GM20431 (cell line): ENCODE measurements at regions not wholly inside any gene's neighbourhood (a gene's known extent, or its start where the extent isn't known, plus 50 kb on each side); places are given as distances from the start of the nearest gene placed in this dataset.

Experiments used
- in situ Hi-C: fragments of 300-500 bp; cut with MseI, MboI; formaldehyde crosslinking; loops from one replicate; pipeline ENCODE4 v1.15.0; 2020; ENCODE audit warnings: low sequenced_read_pairs; ENCODE audit not compliant: unreplicated experiment

DNA sequence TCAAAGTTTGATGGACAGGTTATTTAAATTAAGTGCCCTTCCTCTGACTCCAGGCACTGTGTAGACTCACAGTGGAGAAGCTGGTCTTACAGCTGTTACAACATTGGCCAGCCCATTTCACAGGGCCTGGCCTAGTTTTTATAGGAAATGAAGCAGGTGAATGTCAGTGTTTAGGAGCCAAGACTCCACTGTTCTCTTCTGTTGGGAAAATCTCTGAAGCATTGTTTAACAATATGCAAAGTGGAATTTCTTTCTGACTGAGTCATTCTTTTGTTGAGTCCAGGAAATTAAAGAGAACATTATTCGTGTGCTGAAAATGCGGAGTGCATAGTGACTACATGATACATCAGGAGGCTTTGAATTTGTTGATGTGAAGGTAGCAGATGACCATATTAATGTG, 64.7 kb downstream of the ARRDC4 start:
- in situ Hi-C loops: no loop called here

DNA sequence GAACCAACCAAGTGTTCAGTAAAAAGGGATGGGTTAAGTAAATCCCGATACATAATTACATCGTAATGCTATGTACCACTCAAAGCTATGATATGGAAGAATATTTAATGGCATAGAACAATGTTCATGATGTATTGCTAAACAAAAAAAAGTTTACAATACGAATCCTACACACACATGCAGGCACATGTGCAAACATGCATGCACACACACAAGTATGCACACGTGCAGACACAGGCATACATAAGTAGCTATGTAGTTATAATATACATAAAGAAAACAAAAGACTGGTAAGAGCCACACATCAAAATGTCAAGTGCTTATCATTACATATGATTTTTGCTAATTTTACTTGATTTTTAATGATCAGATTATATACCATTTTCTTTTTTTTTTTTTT, 74.2 kb downstream of the ARRDC4 start:
- in situ Hi-C loops: no loop called here

DNA sequence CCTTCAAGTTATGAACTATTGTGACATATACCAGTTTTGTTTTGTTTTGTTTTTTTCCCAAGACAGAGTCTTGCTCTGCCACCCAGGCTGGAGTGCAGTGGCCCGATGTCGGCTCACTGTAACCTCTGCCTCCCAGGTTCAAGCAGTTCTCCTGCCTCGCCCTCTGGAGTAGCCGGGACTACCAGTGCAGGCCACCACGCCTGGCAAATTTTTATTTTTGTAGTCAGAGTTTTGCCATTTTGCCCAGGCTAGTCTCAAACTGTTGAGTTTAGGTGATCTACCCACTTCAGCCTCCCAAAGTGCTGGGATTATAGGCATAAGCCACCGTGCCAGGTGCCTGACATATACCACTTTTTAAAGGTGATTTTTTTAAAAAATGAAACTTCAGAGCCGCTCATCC, 74.6 kb downstream of the ARRDC4 start:
- in situ Hi-C loops: no loop called here

DNA sequence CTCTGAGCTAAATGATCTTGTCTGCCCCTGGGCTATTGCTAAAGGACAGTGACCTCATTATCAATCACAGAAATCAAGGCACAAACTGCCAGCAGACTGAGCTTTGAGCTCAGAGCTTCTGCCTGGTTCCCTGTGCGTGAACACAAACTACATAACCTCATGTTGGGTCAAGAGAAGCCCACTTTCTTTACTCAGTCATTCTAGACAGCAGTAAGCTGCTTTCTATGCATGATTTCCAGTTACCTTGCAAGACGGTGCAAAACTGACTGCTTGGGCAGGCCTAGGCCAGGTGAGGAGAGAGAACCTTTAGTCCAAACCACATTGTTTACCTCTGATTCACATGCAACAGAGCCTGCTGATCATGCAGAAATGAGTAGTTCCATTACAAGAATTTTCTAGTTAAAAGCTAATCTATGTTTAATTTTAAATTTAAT, 75.1 kb downstream of the ARRDC4 start:
- in situ Hi-C loops: no loop called here

DNA sequence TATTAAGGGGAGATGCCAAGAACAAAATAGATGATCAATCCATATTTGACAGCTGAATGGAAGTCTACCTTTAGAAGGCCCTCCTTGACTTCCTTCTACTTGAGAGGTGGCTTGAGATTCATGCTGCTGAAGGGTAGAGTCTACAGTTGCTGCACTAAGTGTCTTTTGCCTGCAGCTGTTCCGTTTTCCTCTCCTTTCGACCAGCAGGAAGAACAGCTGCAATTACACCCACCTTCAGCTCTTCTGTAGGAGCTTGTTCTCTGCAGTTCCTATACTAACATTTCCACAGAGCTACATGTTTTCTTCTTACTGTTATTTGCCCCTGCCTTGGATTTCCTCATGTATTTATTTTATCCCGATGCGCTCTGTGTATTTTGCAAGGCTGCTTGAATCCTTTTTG, 79.1 kb downstream of the ARRDC4 start:
- in situ Hi-C loops: no loop called here

DNA sequence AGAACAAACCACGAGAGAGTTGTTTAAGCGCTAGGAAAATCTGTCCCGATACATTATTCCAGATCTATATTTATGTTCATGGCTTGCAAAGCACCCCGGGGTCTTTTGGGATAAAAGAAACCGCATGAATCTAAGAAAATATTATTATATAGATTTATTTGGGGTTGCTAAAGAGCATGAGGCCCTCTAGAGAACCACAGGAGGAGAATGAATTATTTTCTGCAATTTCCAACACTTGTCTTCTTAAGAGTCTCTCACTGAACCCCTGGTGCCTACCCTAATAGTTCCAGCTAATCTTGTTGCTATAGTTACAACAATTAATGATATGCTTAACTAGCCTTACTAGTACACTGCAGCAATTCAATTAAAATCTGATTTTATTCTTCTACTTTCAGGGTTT, 79.6 kb downstream of the ARRDC4 start:
- in situ Hi-C loops: no loop called here

DNA sequence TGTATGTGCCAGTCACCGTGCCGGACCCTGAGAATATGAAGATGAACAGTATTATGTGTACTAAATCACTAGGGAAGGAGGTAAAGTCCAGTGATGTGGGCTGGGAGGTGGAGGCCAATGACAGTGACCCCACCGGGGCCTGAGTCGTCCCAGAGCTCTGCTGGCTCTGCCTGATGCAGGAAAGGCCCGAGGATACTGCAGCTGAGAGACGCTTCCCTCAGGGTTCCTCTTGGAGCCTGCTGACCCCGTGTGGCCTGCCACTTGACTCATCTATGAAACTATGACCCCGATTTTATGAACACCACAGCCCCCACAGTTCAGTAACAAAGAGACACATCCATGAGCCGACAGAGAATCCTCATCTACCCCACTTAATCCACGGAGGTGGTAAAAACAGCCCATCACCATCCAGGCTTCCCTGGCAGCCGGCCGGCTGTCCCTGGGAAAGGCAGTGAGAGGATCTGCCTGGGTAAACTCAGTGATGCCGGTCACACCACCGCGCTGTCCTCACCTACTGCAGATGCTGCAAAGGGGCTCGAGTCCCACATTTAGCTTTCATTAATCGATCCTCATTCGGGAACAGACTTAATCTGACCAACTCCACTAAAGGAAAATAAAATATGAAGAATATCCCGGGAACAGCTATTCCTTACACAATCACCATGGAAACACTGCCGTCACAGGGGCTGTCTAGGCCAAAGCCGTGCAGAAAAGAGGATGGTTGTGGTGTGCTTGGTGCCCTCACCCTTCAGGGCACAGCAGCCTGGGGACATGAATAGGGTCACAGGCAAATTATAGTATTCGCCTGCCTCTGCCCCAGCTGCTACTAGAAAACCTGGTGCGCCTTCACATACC, 82.9 kb downstream of the ARRDC4 start:
- in situ Hi-C loops: no loop called here

DNA sequence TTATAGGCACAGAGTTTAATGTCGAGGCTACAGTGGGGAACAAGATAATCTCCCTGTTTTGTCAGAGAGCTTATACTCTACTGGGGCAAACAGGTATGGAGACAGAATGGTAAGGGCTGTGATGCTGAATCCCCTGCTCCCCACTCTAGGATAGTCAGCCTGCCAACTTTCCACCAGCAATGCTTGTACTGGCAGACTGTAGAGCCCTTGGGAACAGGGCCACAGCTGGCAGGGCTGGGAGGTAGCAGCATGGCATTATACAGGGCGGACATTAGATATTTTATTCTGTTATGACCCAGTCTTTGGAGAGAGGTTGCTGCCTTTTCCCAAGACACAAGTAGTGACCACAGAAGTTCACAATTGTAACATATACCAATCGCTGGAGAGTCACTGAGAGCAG, 91.2 kb downstream of the ARRDC4 start:
- in situ Hi-C loops: no loop called here

DNA sequence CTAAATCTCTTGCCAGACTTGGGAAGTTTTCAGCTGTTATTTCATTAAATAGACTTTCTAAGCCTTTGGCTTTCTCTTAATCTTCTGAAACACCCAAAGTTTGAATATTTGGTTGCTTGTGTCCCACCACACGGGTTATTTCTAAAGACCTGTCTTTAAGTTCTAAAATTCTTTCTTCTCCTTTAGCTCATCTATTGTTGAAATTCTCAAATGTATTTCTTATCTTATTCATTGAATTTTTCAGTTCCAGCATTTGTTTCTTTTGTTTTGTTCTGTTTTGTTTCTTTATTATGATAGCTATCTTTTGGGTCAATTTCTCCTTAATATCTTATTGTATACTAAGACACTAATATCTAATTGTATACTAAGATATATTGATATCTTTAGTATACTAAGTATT, 97.0 kb downstream of the ARRDC4 start:
- in situ Hi-C loops: no loop called here

DNA sequence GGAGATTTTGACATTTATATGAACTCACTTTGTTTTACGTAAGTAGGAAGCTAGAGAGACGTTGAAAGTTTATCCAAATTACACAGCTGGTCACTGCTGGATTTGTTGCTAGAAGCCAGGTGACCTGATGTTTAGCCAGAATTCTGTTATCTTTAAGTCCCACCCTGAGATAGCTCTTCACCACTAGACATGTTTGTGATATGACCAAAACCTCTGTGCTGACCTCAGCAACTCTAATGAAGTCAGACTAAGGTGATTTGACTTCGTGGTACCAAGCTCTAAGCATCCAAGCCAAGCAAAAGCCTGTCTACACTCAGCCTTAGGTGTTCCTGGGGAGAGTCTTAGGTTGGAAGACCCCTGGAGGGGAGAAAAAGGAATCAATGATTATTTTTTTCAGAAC, 102.4 kb downstream of the ARRDC4 start:
- in situ Hi-C loops: no loop called here

DNA sequence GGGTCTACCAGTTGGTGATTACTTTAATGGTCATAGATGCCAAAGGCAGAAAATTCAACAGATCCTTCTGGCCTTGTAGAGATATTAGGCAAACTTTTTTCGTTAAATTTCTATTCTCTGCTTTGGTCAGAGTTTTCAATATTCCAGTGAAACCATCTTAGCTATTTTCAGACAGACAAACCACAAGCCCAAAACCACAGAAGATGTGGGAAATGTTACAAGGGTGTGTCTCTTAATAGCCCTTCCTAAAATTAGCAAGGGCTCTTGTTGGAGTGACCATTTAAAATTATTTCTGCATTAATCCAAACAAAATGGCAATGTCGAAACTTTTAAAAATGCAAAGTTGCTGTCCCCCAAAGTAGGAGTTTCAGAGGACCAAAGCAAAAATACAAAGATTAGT, 102.8 kb downstream of the ARRDC4 start:
- in situ Hi-C loops: no loop called here

DNA sequence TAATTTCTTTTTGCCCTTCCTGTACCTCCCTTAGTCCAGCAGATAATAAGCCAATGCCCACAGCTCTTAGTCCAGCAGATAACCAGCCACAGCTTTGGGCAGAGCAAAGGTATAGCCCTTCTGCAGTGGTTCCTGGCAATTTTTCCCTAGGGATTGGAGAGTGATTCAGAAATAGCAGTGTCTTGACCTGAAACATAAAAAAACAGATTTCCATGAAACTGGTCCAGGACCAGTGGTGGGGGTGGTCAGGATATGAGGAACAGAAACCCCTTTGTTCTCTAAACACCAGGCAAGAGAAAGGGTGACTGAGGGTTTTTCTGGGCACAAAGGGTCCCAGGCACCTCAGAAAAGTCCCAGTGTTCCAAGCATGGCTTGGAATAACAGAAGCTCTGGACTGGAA, 103.4 kb downstream of the ARRDC4 start:
- in situ Hi-C loops: no loop called here

DNA sequence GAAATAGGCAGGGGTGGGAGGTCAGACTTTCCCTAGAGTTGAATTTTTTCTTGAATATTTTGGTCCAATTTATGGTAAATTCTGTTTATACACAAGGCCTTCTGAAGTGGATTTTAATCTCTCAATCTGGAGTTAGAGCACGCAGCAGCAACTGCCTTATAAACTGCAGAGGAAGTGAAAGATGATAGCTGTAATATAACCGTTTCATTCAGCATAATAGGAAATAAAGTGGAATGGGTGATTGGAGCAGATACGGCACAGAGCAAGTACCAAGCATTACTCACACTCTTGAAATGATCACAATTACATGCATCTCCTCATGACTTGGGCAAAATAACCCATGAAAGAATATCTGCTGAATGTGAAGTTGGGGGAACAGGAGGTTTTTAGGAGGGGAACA, 106.8 kb downstream of the ARRDC4 start:
- in situ Hi-C loops: no loop called here

DNA sequence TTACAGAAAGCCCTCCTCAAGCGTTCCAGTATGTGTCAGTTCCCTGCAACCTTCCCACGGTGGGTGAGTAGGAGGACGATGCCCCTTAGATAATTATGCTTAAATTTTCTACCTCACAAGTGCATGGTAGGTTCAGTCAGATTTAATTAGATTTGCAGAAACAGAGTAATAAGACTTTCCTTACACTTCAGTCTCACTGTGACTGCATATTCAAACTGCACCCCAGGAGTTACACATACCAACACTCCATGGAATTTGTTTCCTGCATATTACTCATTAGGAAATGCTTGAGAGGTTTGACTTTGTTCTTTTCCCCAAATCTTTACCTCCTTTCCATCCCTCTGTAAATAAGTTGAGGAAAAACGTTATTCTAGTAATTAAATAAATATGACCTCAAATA, 108.8 kb downstream of the ARRDC4 start:
- in situ Hi-C loops: no loop called here

DNA sequence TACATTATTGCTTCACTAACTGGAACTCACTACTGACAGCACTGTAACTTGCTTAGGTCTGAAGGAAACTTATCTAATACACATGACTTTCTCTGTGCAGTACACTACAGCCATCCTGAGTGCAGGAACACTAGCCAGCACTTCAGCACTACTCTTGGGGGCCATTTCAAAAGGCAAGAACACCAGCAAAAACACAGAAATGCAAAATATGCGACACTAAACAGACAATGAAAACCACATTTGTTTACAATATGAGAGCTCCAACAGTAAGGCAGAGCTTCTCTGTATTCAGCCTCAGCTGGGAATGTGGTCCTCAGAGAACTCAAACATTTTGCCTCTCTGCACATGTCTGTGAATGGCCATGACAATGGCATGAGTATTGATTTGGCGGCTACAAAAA, 109.6 kb downstream of the ARRDC4 start:
- in situ Hi-C loops: no loop called here

DNA sequence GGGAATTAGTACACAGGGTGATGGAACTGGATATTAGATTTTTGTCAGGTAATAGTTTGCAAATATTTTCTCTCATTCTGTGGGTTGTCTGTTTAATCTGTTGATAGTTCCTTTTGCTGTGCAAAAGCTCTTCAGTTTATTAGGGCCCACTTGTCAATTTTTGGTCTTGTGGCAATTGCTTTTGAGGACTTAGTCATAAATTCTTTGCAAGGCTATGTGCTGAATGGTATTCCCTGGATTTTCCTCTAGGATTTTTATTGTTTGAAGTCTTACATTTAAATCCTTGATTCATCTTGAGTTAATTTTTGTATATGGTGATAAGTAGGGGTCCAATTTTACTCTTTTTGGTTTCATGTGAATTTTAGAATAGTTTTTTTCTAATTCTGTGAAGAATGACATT, 111.3 kb downstream of the ARRDC4 start:
- in situ Hi-C loops: no loop called here

DNA sequence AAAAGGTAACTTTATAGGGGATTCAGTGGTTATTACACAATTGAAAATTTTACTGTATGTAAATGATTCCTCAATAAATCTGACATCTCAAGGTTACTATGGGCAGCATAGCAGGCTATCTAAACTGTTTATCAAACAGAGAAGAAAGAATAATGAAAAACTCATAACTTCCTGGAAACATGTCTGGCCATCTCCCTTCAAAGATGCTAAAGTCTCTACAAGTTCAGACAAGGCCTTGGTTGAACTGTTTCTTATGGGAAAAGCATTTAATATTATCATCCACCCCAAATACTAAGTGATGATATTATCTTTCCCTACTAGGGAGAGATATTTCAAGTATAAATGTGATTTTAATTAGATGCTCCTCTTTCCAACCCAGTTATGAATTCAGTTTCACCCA, 114.9 kb downstream of the ARRDC4 start:
- in situ Hi-C loops: no loop called here

DNA sequence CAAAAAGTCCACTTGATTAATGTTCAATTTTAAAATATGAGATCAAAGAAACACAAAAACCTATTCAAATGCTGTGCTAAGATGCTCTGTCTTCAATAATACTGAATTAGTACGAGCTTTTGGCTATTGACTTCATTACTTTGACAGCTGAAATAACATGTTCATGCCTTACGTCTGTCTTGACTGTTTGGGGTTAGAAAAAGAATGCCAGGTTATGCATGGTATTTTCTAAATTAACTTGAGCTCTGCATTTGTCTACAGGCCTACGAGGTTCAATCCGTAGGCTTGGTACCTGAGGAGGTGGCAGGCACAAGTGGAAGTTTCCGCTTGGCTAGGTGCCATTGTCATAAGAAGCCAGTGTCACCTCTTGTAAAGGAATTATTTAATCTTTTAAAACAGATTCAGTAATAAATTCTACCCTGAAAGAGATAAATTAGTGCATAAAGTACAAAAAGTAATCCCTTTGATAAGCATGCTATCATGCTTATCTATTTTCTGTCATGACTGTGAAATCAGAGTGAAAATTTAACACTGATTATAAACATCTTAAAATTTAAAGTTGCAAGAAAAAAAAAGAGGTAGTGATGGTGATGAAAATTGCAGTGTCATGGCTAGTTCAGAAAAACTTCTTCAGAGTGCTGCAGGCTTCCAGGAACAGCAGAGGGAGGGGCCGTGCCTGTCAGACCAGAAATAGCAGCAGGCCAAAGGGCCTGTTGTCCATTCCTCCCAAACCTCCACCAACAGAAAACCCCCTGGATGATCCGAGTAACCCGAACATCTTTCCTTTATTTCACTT, 115.7 kb downstream of the ARRDC4 start:
- in situ Hi-C loops: no loop called here

DNA sequence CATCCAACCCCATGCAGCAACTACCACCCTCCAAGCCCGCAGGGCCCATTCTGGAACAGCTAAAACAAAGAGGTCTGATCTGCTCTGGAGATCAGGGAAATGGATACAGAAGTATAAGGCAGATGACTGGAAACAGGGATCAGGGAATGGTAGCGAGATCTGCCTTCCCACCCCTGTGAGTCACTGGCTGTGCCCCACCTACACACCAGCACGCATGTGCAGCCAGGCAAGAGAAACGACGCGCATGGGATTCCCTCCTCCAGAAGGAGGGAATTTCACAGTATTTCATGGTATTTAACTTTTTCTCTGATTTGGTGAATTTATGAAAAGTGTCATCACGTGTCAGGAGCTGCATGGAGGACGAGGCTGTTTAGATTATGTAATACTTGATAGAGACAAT, 116.7 kb downstream of the ARRDC4 start:
- in situ Hi-C loops: no loop called here

DNA sequence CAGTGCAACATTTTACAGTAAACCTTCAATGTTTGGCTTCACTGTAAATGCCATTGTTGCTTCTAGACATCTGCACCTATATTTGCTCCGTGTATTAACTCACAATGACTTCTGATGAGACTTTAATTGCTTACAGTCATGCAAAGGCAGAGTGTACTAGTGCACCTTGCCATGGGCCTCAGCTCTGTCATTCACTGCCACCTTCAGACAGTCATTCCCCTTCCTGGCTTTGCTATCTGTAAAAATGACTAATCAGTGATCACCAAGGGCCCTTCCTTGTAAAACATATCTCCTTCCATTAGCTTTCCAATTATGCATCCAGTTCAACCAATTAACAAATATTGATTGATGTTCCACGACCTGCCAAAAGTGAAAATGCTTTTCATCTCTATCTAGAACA, 120.3 kb downstream of the ARRDC4 start:
- in situ Hi-C loops: no loop called here

DNA sequence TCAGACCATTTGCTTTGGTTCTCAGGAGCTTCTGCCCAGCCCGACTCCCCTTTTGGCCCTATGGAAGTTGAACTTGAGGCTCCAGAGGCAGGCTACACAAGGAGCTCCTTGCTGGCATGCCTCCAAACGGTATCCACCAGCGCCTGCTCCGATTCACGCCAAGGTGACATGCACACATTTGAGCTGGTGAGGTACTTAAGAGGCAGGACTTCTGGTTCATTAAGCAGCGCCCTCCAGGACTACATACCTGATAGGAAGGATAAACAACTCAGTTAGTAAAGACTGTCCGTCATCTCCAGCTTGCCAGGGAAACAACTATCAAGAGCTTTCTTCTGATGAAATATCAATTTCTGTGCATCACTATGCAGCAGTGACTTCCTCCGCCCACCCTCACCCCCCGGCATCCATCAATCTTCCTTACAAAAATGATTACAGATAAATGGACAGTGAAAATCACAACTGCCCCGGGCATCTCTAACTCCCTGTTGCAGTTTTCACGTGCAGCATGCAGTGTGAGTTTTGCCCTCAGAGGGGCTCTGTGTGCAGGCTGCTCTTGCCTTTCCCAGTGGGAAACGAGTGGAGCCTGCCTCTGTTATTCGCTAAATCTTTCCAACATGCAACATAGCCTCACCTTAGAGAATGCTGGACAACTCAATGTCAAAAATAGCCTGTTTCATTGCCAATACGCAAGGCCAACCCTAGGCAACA, 122.9 kb downstream of the ARRDC4 start:
- in situ Hi-C loops: no loop called here
